Ramos (cell line): ENCODE measurements at regions not wholly inside any gene's neighbourhood (a gene's known extent, or its start where the extent isn't known, plus 50 kb on each side); places are given as distances from the start of the nearest gene placed in this dataset.

Experiments used
- in situ Hi-C: fragments of 300-500 bp; cut with MboI; formaldehyde crosslinking; loops from one replicate; pipeline ENCODE4 v1.14.3; 2022; ENCODE audit warnings: low sequenced_read_pairs; ENCODE audit not compliant: unreplicated experiment

DNA sequence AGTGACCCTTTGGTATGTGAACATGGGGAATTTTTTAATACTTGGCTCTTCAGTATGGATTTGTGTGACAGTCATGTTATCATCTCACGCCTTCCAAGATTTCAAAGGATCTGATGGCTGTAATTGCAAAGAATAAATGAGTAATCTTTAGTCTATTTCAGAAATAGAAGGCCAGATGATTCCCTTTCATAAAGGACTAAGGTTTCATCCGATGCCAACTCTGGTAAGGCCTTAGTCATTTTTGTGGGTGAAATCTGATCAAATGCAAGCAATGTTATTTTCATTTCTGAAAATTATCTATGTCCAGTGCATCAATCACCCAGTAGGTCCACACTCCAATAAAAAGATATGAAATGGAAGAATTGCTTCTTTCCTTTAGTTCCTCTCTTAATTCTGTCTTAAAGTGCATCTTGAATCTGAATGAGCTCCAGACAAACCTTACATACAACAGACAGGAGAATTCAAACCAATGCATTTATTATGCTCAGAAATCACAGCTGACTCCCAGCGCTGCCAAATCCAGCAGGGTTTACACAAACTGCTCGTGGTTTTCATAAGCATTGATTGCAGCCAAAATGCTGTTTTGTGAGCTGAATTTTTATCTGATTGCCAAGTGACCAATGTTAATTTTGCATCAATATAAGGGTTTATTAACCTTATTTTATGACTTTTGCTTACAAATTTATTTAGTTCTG, 565.2 kb upstream of the MARCKS start:
- in situ Hi-C loops, result no loop called here

DNA sequence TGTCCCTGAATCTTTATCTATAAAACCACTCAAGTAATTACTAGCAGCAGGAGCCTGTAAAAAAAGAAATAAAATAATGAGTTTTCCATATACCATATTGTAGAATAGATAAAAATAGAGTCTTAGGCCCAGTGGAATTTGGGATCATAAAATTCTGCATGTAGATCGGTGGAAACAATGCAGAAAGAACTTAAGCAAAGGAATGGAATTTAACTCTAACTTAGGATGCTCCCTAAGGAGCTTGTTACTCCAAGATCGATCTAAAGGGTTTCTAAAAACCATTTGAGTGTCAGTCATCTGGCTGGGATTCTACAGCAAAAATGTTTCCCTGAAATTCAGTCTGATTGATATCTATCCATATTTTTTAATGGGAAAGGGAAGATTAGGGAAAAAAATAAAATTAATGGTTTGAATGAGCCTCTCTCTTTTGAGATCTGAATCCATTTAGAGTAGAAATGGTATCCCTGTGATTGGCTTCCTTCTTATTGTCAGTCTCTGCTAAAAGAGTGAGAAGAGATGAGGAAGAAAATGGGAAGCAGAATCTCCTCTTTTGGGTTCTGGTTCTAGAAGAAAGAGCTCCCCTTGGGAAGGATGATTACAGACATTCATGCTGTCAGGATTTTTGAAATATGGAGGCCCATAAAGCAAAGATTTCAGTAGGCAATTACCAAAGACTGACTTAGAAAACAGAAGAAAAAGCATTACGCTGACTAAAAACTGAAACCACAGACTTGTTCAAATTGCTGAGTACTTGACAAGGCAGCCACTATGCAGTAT, 564.3 kb upstream of the MARCKS start:
- in situ Hi-C loops, result no loop called here

DNA sequence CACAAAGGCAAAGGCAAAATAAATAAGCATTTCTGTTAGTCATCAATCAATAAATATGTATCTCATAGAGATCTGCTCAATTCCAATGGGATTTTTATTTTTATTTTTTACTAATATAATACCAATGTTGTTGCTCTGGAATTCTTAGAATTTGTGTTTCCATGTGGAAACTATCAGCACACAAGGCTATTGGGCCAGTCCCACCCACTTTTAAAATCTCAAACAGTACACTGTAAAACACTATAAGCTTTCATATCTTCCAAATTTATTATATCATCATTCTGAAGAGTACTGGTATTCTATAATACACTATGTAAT, 563.8 kb upstream of the MARCKS start:
- in situ Hi-C loops, result no loop called here

DNA sequence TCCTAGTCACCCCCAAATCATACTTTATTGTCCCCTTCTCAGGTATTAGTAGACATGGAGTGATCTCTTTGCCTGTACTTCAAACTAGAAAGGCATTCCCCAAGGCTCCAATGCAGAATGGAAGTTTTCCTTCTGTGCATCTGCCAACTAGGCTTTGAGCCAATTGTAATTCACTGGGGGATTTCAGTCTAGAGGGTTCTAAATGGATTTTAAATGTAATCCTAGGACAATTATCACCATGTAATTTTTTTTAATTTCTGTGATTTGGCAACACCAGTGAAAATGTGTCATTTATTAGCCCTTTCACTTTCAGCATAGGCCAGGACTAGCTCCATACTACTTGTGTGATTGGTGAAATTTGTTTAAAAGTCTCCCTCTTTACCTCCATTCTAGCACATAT, 557.6 kb upstream of the MARCKS start:
- in situ Hi-C loops, result no loop called here

DNA sequence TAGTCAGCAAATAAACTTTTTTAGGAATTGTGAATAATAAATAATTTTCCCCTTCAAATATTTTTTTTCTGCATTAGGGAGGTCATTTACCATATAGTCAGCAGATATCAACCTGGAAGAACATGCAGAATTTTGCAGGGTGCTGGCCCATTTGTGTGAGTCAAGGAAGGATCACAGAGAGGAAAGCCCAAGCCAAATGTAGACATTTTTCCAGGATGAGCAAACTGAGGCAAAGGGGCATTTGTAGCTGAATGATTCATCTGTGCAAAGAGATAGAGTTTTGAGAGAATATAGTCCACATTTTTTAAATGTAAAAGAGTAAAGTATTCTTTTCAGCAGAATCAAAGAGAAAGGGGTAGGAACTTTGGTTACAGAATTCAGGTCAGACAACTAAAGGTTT, 555.5 kb upstream of the MARCKS start:
- in situ Hi-C loops, result no loop called here

DNA sequence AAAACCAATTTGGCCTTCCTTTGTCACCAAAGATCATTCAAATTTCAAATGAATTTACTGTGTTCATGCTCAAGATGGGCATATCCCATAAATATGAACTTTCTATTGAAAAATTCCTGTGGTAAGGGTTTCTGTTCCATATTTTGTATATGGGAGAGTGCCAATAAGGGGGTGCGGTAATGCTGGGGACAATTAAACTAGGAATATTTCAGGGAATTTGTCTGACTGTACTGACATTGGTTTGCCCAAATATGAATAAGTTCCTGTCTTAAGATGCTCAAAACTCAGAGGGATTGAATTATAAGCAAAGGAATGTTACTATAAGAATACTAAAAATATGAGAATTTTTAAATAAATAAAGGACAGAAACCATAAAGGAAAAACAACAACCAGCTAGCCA, 553.0 kb upstream of the MARCKS start:
- in situ Hi-C loops, result no loop called here

DNA sequence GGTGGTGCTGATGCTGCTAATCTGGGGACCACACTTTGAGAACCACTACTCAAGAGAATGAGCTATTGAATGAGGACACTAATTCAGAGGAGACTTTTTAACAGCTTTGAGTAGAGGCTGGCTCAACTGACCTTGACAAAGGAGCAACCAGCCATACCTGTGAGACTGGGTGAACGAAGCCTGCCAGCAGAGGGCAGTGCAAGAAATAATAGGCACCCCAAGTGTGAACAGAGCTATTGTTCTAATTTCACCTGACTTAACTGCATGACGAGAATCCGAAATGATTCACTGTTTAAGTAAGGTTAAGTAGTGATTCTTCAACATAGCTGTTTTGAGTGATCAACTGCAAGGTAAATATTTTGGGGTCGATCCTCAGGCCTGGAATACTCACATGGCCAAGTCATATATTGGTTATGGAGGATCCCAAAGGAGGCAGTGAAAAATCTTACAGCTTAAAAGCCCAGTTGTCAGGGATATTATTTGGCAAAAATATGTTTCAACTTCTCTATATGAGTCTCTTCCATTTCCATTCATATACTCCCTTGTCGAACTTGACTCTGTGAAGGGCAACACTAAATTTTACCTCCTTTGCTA, 550.5 kb upstream of the MARCKS start:
- in situ Hi-C loops, result no loop called here

DNA sequence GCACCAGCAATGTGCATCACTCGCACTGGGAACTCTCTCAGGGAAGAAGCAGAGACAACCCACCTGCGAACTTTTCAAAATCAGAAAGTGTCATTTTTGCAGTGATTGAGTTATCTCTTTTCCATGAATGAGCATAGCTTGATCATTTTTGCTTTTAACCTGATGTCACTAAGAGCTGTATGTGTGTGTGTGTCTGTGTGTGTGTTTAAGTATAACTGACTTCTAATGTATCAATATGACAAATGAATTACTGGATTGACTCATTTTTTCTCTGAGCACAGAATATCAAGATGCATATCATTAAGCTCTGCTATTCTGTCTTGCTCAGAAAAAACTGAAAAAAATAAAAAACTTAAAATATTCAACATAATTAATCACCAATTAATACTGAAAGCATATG, 548.9 kb upstream of the MARCKS start:
- in situ Hi-C loops, result no loop called here

DNA sequence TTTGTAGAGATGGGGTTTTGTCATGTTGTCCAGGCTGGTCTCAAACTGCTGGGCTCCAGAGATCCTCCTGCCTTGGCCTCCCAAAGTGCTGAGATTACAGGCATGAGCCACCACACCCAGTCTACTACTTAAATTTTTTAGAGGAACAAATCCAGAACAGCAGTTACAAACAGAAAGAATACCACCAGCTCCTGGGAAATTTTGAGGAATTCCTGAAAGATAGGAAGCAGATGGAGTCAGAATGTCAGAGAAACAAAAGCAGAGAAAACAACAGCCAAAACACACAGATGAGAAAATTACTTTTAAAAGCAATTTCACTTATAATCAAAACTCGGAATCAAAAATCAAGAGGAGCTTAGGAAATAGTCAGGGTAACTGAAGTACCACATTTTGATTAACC, 543.3 kb upstream of the MARCKS start:
- in situ Hi-C loops, result no loop called here

DNA sequence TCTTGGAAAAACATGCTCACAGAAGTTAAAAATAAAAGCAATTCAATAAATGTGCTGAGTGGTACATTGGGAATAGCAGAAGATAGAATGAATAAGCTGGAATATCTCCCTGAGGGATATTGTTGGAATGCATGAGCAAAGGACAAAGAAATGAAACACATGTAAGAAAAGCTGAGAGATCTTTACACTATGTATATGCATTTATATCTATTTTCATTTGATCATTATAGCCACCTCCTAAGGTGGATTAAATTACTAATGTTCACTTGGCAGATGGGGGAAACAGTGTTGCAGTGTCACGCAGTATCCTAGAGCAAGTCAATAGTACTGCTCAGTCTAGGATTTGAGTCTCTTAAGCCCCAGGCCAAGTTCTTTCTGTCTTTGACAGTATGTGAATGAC, 542.0 kb upstream of the MARCKS start:
- in situ Hi-C loops, result no loop called here

DNA sequence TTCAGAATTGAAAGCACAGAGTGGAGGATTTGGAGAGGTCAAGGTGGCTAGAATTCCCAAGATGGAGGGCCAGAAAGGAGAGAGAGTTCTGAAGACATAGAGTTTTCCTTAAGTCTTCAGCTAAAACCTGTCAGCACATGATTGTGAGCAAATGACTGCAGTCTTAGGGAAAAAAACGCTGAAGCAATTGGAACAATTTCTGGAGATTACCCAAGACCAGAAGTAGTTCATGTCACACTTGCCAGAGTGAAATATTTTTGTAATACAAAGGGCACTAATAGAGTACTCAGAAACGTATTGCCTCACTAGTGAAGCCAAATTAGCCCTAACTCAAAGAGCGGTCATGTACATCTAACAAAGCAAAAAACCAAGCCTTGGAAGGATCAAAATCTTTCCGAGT, 541.3 kb upstream of the MARCKS start:
- in situ Hi-C loops, result no loop called here

DNA sequence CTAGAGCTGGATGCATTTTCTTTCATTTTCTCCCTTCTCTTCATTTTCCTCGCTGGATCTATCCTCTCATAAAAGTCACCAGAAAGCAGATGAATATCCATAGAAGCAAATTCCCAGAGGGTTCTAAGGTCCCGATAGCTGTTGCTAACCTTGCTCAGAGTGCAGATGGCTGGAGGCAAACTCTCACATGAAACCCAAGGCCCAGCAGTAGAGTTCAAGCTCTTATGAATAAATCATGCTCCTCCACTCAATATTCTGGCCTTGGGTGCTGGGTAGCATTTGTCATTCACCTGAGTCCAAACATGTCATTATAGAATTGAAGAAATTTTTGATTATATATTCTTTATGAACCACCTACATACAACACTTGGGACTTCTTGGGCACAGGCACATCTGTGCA, 539.7 kb upstream of the MARCKS start:
- in situ Hi-C loops, result no loop called here

DNA sequence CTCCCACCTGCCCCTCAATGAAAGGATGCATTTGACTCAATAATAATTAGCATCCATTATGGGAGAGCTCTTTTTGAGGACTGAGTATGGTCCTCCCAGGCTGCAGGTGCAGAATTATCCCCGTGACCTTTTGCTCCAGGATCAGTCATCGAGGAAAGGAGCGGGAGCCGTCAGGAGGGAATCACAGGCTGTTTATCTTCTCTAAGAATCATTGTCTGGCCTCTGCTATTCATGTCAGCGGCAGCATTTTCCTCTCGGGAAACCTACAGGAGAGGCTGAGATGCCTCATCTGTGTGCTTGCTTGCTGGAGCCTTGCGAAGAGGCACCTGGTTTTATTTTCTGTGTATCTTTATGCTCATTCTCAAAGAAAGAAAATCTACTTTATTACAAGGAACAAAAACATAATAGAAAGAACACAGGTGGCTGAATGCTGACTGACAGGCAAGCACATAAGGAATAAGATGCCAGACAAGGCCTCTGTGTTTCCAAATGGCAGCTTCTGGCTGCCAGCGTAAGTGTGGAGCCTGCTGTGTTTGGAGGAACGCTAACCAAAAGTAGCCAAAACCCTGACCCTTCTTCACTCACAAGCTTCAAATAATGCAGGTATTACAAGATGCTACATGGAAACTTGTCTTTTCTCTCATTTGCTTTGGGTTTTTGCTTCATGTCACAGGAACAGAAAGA, 539.1 kb upstream of the MARCKS start:
- in situ Hi-C loops, result no loop called here

DNA sequence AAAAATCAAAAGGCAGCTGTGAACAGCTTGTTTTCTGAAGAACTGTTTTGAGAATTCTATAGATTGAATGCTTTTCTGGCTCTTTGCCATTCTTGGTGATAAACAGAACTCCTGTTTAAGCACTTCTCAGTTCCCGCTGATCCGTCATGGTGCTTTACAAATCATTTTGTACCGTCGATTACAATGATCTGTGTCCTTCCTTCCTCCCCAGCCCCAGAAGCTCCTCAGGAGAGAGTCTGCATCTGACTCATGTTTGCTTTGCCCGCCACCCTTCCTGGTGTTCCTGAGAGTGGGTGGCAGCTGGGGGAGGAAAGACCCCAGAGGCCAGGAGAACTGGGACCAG, 538.6 kb upstream of the MARCKS start:
- in situ Hi-C loops, result no loop called here

DNA sequence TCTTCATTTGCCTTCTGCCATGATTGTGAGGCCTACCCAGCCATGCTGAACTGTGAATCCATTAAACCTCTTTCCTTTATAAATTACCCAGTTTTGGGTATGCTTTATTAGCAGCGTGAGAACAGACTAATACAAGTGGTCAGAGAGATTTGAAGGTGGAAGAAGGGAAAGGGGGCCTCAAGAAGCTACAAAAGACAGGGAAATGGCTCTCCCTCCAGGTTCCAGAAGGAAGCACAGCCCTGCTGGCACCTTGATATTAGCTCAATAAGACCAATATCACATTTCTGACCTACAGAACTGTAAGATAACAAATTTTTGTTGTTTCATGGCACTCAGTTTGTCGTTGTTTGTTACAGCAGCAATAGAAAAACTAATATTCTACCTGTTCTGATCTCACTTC, 536.5 kb upstream of the MARCKS start:
- in situ Hi-C loops, result no loop called here

DNA sequence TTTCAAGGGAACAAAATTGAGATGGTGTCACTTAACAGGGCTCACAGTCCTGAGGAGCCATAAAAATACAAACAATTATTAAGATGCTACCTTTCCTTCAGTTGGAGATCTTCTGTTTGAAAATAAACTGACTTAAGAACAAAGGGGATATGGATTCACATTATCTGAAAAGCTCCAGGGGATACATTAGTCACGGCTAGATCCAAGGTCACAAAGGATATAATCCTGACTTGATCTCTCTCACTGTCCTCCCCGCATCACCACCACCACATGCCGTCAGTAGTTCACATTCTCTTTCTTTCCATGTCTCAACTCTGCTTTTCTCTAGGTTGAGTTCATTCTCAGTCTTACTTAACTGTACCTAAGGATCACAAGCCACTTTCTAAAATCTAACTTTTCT, 530.4 kb upstream of the MARCKS start:
- in situ Hi-C loops, result no loop called here

DNA sequence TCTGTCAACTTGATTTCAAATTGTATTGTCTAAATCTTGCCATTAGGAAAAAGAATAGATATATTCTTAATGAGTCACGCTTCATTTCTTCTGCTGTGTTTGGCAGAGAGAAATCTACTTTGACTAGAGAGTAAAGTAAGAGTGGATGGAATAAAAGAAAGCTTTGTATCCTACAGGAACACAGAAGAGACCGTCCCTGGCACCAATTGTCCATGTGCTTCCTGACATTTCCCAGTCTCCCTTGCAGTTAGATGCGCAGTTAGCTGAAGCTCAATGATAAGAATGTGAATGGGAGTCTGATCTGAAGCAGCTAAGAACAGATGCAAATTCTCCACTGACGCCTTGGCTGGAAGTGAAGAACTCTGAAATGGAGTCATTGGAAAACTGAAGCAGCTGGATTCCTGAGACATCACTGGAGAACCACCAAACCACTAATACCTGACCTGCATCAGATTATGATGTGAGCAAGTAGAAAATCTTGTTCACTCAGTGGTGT, 528.2 kb upstream of the MARCKS start:
- in situ Hi-C loops, result no loop called here

DNA sequence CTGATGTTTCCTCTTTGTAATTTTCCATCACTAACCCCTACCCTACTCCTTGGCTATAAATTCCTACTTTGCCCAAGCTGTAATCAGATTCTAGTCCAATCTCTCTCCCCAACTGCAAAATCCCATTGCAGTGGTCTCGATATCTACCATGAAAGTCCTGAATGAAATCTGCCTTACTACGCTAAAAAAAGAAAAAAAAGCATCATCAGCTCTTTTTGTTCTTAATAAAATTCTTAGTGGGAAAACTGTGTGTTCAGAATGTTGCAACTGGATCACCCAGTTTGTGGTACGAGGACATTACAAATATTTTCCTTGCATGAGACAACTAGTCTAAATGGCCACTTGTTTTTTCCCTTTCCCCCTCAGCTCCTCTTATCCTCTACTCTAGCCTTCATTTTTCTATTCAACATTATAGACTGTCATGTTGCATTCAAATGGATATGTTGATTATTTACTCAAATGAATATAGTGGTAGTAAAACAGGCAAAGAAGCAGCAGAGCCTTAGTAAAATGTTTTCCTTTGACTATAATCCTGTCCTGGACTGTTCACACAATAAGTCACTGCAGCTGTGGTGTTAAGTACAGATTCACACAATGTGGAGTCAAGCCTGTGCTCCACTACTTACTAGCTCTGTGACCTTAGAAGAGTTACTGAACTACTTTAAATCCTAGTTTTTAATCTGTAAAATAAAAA, 527.1 kb upstream of the MARCKS start:
- in situ Hi-C loops, result no loop called here

DNA sequence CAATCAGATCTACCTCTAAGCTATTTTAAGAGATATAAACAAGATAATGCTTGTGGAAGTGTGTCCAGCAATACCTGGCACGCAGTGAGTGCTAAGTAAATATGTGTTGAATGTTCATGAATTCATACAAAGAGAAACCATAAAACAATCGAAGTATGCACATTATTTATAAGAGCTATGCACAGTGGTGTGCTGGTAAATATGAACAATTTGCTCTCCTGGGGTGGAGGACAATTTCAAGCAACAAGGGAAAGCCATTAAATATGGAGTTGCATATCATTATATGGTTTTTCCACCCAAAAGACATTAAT, 526.6 kb upstream of the MARCKS start:
- in situ Hi-C loops, result no loop called here

DNA sequence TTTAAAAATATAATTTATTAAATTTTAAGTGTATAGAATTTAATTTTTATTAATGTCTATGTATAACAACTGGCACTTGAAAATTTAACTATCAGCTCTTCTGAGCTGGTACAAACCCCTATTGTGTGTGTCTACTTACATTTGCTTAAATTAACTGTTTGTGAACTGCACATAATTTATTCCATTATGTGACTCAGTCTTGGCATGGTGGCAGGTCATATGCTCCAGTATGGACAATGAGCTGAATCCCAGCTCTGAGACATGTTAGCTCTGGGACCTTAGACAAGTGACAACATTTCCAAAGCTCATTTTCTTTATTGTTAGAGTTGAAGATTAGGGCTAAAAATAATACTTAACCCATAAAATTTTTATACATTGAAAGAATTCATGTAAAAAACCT, 526.1 kb upstream of the MARCKS start:
- in situ Hi-C loops, result no loop called here

DNA sequence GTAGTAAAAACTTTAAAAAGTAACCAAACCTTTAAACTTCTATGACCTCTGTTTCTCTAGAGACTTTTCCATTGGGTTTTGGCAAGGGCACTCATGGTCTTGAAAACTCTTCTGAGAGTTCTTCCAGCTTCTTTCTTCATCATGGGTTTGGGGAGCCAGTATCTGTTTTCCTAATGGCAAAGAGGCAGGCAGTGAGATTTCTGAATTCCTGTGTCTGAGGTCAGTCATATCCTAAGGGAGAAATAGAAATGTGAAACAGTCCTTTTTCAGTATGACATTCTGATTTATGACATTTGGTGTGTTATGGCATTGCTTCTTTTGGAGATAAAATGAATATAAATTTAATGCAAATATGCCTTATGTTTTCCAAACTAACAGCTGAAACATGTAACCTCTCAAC, 518.5 kb upstream of the MARCKS start:
- in situ Hi-C loops, result no loop called here
